SK-N-SH (cell line): ENCODE measurements at regions not wholly inside any gene's neighbourhood (a gene's known extent, or its start where the extent isn't known, plus 50 kb on each side); places are given as distances from the start of the nearest gene placed in this dataset.

Experiments used
- CTCF ChIP-seq: fragments of 200-600 bp; sonication (generic); IDR thresholded peaks from 2 replicates; pipeline ENCODE4 v1.6.1; 2017; ENCODE audit warnings: antibody characterized with exemption, mild to moderate bottlenecking, moderate library complexity
- ELF1 ChIP-seq: IDR thresholded peaks from 2 replicates; pipeline ENCODE4 v1.4.0; 2012
- EP300 ChIP-seq, 2 experiments: IDR thresholded peaks; 2 replicates each; pipeline versions ENCODE4 v1.4.0 to v1.6.1; 2012; ENCODE audit warnings: borderline replicate concordance in 1 of 2, low read depth in 1 of 2, low read length in 1 of 2

DNA sequence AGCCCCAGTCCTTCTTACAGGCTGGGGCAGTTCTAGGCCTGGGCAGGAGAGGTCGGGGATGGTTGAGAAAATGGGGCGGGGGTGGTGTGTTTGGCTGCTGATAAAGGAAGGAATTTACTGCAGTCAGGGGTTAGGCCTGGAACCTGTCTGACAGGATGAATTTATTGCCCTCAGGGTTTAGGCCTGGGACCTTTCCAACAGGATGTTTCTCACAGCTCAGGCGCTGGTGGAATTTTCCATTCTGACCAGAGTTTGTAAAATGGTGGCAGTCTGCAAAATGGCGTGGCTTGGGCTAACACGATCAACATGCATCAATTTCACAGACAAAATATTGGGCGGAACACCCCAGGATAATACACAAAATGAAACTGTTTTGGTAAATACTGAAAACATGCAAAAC, 83.5 kb upstream of the SPIN4 start:
- TF ChIP-seq CTCF (no peak), ELF1 (no peak), EP300 (IDR thresholded peaks at IDR 0.05; ENCODE audit: borderline replicate concordance in 1 of 2, low read depth in 1 of 2, low read length in 1 of 2) (no peak)
